ENCODE measurements at regions not wholly inside any gene's neighbourhood (a gene's known extent, or its start where the extent isn't known, plus 50 kb on each side); places are given as distances from the start of the nearest gene placed in this dataset.
"Not testable (repeated sequence)": the region's sequence is repeated elsewhere in the genome, so short reads cannot be mapped to it uniquely, and the experiment has no call there.

DNA sequence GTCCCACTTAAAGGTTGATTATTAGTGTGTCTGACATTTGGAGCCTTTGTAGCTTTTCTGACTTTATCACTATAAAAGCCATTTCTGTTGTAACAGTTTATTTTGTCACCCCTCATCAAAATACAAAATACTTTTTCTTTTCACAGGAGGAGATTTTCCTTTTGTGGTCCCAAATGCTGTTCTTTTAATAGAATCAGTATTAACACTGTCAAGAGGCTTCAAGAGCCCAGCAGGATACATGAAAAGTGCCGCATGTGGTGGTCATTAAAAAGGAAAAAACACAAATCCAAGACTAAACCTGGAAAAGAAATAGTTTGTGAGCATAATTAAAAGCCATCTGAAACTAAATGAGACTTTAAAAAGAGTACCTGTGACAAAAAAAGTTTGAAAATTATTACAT lies 515.7 kb downstream of the DCDC2C start:
- H3K27me3 ChIP-seq (ENCODE audit: control insufficient read depth, insufficient read depth, low read length), result no peaks in the 10 kb centered on the region
- H3K4me3 ChIP-seq (ENCODE audit: low read length), result no peak overlapping the region
- H3K36me3 ChIP-seq (ENCODE audit: insufficient read depth, low read length), result no peaks in the 10 kb centered on the region
- no peaks in the 10 kb centered on the region for H3K4me1 ChIP-seq (ENCODE audit: control insufficient read depth, insufficient read depth, low read length)
- peaks cover 8% of the 10 kb centered on the region for H3K9me3 ChIP-seq (replicated peaks; ENCODE audit: low read length)
- H3K4me2 ChIP-seq (ENCODE audit: low read length), result no peak overlapping the region
- no peak overlapping the region for H3K9ac ChIP-seq (ENCODE audit: low read depth, low read length)

DNA sequence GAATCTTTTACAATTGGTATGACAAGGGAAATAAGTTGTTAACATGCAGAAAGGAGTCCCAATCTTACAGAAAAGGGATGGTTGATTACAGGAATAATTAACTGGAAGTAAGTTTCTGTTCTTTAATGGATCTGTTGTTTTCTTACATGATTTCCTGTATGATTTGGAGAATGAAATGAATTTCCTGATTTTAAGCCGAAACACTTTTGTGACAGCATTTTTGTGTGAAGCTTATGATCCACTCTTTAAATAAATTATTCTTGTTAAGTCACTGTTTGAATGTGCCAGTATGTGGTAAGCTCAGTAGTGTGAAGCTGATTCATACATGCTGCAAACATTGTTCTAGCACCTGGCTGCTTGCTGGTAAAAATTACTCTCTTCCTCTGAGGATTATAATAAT lies 516.2 kb downstream of the DCDC2C start:
- Histone ChIP-seq H3K4me1 (ENCODE audit: control insufficient read depth, insufficient read depth, low read length) (no peaks in the 10 kb centered on the region), H3K4me2 (ENCODE audit: low read length) (no peak overlapping the region), H3K9me3 (replicated peaks; ENCODE audit: low read length) (peaks cover 10% of the 10 kb centered on the region), H3K27me3 (ENCODE audit: control insufficient read depth, insufficient read depth, low read length) (no peaks in the 10 kb centered on the region), H3K9ac (ENCODE audit: low read depth, low read length) (no peak overlapping the region), H3K36me3 (ENCODE audit: insufficient read depth, low read length) (no peaks in the 10 kb centered on the region), H3K4me3 (ENCODE audit: low read length) (no peak overlapping the region)

DNA sequence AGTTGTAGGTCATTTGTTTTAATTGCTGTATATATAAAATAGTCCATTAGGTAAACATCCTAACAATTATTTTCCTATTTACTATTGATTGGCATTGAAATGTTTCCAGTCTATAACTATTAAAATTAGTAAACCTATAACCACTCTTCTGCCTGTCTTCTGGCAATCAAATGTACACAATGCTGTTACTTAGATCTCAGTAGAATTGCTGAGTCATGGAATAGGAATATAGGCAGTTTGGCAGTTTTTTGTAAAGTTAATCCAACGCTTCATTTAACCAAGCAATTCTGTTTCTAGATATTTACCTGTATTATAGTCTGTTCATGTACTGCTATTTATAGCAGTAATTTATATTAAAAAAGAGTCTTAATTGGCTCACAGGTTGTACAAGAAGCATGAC lies 518.1 kb downstream of the DCDC2C start:
- Histone ChIP-seq H3K4me1 (ENCODE audit: control insufficient read depth, insufficient read depth, low read length) (no peaks in the 10 kb centered on the region), H3K4me2 (ENCODE audit: low read length) (no peak overlapping the region), H3K9me3 (replicated peaks; ENCODE audit: low read length) (peaks cover 14% of the 10 kb centered on the region), H3K9ac (ENCODE audit: low read depth, low read length) (no peak overlapping the region), H3K4me3 (ENCODE audit: low read length) (no peak overlapping the region), H3K27me3 (ENCODE audit: control insufficient read depth, insufficient read depth, low read length) (no peaks in the 10 kb centered on the region), H3K36me3 (ENCODE audit: insufficient read depth, low read length) (no peaks in the 10 kb centered on the region)

DNA sequence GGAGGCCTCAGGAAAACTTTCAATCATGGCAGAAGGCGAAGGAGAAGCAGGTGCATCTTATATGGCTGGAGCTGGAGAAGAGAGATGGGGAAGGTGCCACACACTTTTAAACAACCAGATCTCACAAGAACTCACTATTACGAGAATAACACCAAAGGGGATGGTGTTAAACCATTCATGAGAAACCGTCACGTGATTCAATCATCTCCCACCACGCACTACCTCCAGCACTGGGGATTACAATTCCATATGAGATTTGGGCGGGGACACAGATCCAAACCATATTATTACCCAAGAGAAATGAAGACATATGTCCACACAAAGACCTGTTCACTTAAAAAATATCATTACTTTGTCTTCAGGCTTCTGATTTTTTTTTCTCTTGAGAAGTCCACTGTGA lies 518.5 kb downstream of the DCDC2C start:
- H3K36me3 ChIP-seq (ENCODE audit: insufficient read depth, low read length), result no peaks in the 10 kb centered on the region
- H3K4me2 ChIP-seq (ENCODE audit: low read length), result no peak overlapping the region
- no peak overlapping the region for H3K4me3 ChIP-seq (ENCODE audit: low read length)
- peaks cover 14% of the 10 kb centered on the region for H3K9me3 ChIP-seq (replicated peaks; ENCODE audit: low read length)
- H3K9ac ChIP-seq (ENCODE audit: low read depth, low read length), result no peak overlapping the region
- H3K4me1 ChIP-seq (ENCODE audit: control insufficient read depth, insufficient read depth, low read length), result no peaks in the 10 kb centered on the region
- no peaks in the 10 kb centered on the region for H3K27me3 ChIP-seq (ENCODE audit: control insufficient read depth, insufficient read depth, low read length)

DNA sequence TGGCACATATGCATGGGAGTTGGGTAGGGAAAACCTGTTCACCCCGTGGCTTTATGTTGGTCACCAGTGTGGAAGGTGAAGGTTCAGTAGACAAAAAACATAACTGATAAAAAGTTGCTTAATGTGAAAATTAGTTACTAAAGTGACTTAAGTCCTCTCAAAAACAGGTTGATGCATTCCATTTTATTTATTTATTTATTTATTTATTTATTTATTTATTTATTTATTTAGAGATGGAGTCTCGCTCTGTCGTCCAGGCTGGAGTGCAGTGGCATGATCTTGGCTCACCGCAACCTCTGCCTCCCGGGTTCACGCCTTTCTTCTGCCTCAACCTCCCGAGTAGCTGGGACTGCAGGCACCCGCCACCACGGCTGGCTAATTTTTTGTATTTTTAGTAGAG lies 541.0 kb downstream of the DCDC2C start:
- H3K36me3 ChIP-seq (ENCODE audit: insufficient read depth, low read length); H3K4me3 ChIP-seq (ENCODE audit: low read length); H3K27me3 ChIP-seq (ENCODE audit: control insufficient read depth, insufficient read depth, low read length); H3K4me2 ChIP-seq (ENCODE audit: low read length); H3K4me1 ChIP-seq (ENCODE audit: control insufficient read depth, insufficient read depth, low read length); H3K9ac ChIP-seq (ENCODE audit: low read depth, low read length): not testable (repeated sequence)
- peaks cover 23% of the 10 kb centered on the region for H3K9me3 ChIP-seq (replicated peaks; ENCODE audit: low read length)

DNA sequence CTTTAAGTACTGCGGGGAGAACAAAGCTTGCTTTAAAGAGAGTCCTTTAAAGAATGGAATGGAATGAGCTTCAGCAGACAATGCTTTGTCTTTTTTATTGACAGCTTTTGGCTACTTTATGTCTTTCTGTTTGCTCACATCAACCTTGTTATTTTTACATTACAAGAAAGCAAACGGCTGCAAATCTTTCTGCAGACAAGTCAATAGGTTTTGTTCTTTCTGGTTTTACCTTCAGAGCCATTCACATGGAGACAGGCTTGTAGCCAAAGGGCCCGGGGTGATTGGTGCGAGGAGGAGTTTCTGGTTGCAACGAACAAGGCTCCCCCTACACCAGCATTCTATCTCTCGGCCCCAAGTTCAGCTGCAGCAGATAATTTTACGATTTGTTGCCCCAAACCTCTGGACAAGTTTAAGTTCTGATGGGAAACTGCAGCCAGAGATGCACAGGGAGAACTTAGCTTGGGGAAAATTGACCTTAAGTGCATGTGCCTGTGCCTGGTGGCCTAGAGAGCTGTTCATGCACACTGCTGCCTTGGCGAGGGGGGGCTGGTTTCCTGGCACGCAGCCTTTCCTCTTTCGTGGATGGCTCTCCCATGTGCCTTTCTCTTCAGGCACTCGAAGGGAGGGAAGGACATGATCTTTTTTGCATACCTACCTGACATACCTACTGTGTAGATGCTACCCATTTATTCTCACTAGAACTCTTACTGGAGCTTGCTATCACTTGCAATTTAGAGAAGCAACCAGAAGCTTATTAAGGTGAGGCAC lies 543.2 kb downstream of the DCDC2C start:
- Histone ChIP-seq H3K4me3 (ENCODE audit: low read length) (no peak overlapping the region), H3K27me3 (ENCODE audit: control insufficient read depth, insufficient read depth, low read length) (no peaks in the 10 kb centered on the region), H3K4me2 (ENCODE audit: low read length) (no peak overlapping the region), H3K9ac (ENCODE audit: low read depth, low read length) (no peak overlapping the region), H3K36me3 (ENCODE audit: insufficient read depth, low read length) (no peaks in the 10 kb centered on the region), H3K9me3 (replicated peaks; ENCODE audit: low read length) (peaks cover 22% of the 10 kb centered on the region), H3K4me1 (ENCODE audit: control insufficient read depth, insufficient read depth, low read length) (no peaks in the 10 kb centered on the region)

DNA sequence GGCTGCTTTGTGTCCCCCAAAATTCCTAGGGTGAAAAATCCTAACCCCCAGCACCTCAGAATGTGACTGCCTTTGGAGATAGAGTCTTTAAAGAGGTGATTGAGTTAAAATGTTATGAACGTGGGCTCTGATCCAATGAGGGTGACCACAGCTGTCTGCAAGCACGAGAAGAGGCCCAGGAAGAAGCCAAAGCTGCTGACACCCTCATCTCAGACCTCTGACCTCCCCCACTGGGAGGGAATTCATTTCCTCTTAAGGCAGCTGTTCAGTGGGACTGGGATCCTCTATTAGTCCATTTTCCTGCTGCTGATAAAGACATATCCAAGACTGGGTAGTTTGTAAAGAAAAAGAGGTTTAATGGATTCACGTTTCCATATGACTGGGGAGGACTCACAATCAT lies 544.4 kb downstream of the DCDC2C start:
- Histone ChIP-seq H3K9me3 (replicated peaks; ENCODE audit: low read length) (peaks cover 15% of the 10 kb centered on the region), H3K27me3 (ENCODE audit: control insufficient read depth, insufficient read depth, low read length) (no peaks in the 10 kb centered on the region), H3K9ac (ENCODE audit: low read depth, low read length) (no peak overlapping the region), H3K4me3 (ENCODE audit: low read length) (no peak overlapping the region), H3K4me1 (ENCODE audit: control insufficient read depth, insufficient read depth, low read length) (no peaks in the 10 kb centered on the region), H3K36me3 (ENCODE audit: insufficient read depth, low read length) (no peaks in the 10 kb centered on the region), H3K4me2 (ENCODE audit: low read length) (no peak overlapping the region)

DNA sequence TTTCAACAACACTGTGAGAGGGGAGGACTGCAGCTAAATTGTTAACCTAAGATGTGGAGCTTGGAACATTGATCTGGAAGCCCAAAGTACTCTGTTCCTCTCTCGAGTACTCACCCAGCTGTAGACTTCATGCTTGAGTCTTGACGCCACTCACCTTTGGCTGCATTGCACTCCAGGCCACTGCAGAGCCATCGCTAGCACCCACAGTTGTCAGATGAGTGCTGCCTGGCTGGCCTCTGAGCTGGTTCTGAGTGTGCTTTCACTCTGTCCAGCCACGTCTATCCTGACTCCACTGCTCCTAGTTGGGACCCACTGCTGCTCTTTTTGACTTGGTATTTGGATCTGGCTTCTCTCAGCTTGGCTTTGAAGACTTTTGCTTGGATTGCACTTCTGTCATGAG lies 552.1 kb downstream of the DCDC2C start:
- no peaks in the 10 kb centered on the region for H3K27me3 ChIP-seq (ENCODE audit: control insufficient read depth, insufficient read depth, low read length)
- no peak overlapping the region for H3K4me2 ChIP-seq (ENCODE audit: low read length)
- H3K4me1 ChIP-seq (ENCODE audit: control insufficient read depth, insufficient read depth, low read length), result no peaks in the 10 kb centered on the region
- no peaks in the 10 kb centered on the region for H3K36me3 ChIP-seq (ENCODE audit: insufficient read depth, low read length)
- H3K4me3 ChIP-seq (ENCODE audit: low read length), result no peak overlapping the region
- H3K9ac ChIP-seq (ENCODE audit: low read depth, low read length), result no peak overlapping the region
- H3K9me3 ChIP-seq (replicated peaks; ENCODE audit: low read length), result peaks cover 10% of the 10 kb centered on the region

DNA sequence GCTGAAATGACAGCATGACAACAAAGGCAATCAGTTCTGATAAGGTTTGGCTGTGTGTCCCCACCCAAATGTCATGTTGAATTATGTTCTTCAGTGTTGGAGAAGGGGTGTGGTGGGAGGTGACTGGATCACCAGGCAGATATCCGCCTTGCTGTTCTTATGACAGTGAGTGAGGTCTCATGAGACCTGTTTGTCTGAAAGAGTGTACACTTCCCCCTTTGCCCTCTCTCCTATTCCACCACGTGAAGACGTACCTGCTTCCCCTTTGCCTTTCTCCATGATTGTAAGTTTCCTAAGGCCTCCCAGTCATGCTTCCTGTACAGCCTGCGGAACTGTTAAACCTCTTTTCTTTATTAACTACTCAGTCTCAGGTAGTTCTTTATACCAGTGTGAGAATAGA lies 553.0 kb downstream of the DCDC2C start:
- H3K4me3 ChIP-seq (ENCODE audit: low read length), result no peak overlapping the region
- H3K36me3 ChIP-seq (ENCODE audit: insufficient read depth, low read length), result no peaks in the 10 kb centered on the region
- H3K27me3 ChIP-seq (ENCODE audit: control insufficient read depth, insufficient read depth, low read length), result no peaks in the 10 kb centered on the region
- no peak overlapping the region for H3K4me2 ChIP-seq (ENCODE audit: low read length)
- no peak overlapping the region for H3K9ac ChIP-seq (ENCODE audit: low read depth, low read length)
- peaks cover 10% of the 10 kb centered on the region for H3K9me3 ChIP-seq (replicated peaks; ENCODE audit: low read length)
- no peaks in the 10 kb centered on the region for H3K4me1 ChIP-seq (ENCODE audit: control insufficient read depth, insufficient read depth, low read length)

DNA sequence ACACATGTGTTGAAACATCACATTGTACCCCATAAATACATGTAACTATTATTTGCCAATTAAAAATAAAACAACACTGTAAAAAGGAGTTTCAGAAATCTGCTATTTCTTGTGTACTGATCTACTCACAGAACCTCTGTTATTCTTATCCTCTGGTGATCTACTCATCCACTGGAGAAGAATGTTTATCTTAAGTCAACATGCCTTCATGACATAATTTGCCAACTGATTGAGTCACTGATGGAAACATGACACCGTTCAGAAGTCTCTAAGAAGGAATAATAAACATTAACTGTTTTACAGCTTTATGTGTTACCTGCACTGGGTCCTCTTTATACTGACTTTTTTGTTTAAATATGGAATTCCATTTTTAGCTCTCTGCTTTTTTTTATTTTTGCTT lies 555.2 kb downstream of the DCDC2C start:
- H3K27me3 ChIP-seq (ENCODE audit: control insufficient read depth, insufficient read depth, low read length), result no peaks in the 10 kb centered on the region
- no peak overlapping the region for H3K4me2 ChIP-seq (ENCODE audit: low read length)
- no peak overlapping the region for H3K9ac ChIP-seq (ENCODE audit: low read depth, low read length)
- peaks cover 7% of the 10 kb centered on the region for H3K9me3 ChIP-seq (replicated peaks; ENCODE audit: low read length)
- no peaks in the 10 kb centered on the region for H3K4me1 ChIP-seq (ENCODE audit: control insufficient read depth, insufficient read depth, low read length)
- H3K4me3 ChIP-seq (ENCODE audit: low read length), result no peak overlapping the region
- H3K36me3 ChIP-seq (ENCODE audit: insufficient read depth, low read length), result no peaks in the 10 kb centered on the region

DNA sequence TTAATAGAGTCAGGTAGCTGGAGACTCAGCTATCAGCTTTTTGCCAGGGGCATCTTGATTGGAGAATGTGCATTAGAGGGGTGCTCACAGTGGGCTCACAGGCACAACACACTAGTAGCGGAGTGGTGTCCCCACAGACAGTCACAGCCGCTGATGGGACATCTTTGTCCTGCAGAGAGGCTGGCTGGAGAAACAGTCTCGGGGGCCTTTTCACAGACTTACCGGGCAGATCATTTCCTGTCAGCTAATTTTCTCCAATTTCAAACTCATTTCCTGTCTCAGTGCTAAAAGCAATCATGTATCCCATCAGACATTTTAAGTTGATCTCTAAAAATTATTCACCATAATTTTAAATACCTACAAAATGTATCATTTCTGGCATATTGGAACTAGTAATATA lies 562.6 kb downstream of the DCDC2C start:
- Histone ChIP-seq H3K4me3 (ENCODE audit: low read length) (no peak overlapping the region), H3K4me1 (ENCODE audit: control insufficient read depth, insufficient read depth, low read length) (no peaks in the 10 kb centered on the region), H3K9ac (ENCODE audit: low read depth, low read length) (no peak overlapping the region), H3K4me2 (ENCODE audit: low read length) (no peak overlapping the region), H3K36me3 (ENCODE audit: insufficient read depth, low read length) (no peaks in the 10 kb centered on the region), H3K9me3 (replicated peaks; ENCODE audit: low read length) (no peaks in the 10 kb centered on the region), H3K27me3 (ENCODE audit: control insufficient read depth, insufficient read depth, low read length) (no peaks in the 10 kb centered on the region)

DNA sequence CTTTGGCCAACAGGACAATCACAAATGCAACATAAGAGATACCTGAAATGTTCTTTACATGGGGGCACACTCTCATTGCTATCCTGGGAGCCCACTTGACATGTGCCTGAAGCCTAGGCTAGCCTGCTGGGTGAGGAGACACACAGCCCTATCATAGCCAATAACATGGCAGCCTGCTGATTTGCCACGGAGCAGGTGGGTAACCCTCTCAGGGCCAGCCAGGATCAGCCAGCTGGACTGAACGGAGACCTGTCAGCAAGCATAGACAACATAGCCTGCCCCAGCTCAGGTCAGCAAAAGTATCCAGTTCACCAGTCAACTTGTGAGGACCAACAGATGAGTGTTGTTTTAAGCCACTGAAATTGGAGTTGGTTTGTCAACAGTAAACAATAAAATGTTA lies 566.5 kb downstream of the DCDC2C start:
- Histone ChIP-seq H3K27me3 (ENCODE audit: control insufficient read depth, insufficient read depth, low read length) (no peaks in the 10 kb centered on the region), H3K9me3 (replicated peaks; ENCODE audit: low read length) (no peaks in the 10 kb centered on the region)

More for the DNA sequence above, 566.5 kb downstream of the DCDC2C start:
- Histone ChIP-seq H3K4me1 (ENCODE audit: control insufficient read depth, insufficient read depth, low read length) (no peaks in the 10 kb centered on the region), H3K4me3 (ENCODE audit: low read length) (no peak overlapping the region), H3K36me3 (ENCODE audit: insufficient read depth, low read length) (no peaks in the 10 kb centered on the region), H3K4me2 (ENCODE audit: low read length) (no peak overlapping the region), H3K9ac (ENCODE audit: low read depth, low read length) (no peak overlapping the region)

Measured in skeletal muscle satellite cell (primary cell).